Smooth muscle cell (in vitro differentiated cells): ENCODE measurements at regions not wholly inside any gene's neighbourhood (a gene's known extent, or its start where the extent isn't known, plus 50 kb on each side); places are given as distances from the start of the nearest gene placed in this dataset.

Experiments
- DNase-seq: peaks from one replicate; lab custom pipeline; 2025; ENCODE audit not compliant: unreplicated experiment; lab: John Stamatoyannopoulos, UW
- H2AFZ ChIP-seq: fragments of 200-600 bp; sonication (generic); 2 replicates; pipeline ENCODE4 v1.6.0; 2016; ENCODE audit warnings: antibody characterized with exemption, low read depth, mild to moderate bottlenecking
- H3F3A ChIP-seq: fragments of 200-600 bp; sonication (generic); 2 replicates; pipeline ENCODE4 v1.6.0; 2017; ENCODE audit warnings: antibody characterized with exemption, low read depth
- H3K27ac ChIP-seq: fragments of 200-600 bp; sonication (generic); 2 replicates; pipeline ENCODE4 v1.5.1; 2016; ENCODE audit warnings: low read depth, mild to moderate bottlenecking
- H3K27me3 ChIP-seq: fragments of 200-600 bp; sonication (generic); 2 replicates; pipeline ENCODE4 v1.6.1; 2016; ENCODE audit warnings: low read depth, mild to moderate bottlenecking
- H3K36me3 ChIP-seq: fragments of 200-600 bp; sonication (generic); 2 replicates; pipeline ENCODE4 v1.5.1; 2016; ENCODE audit warnings: low read depth
- H3K4me1 ChIP-seq: fragments of 200-600 bp; sonication (generic); 2 replicates; pipeline ENCODE4 v1.5.1; 2016; ENCODE audit warnings: low read depth
- H3K4me2 ChIP-seq: fragments of 200-600 bp; sonication (generic); 2 replicates; pipeline ENCODE4 v1.6.0; 2016; ENCODE audit warnings: mild to moderate bottlenecking
- H3K4me3 ChIP-seq: fragments of 200-600 bp; sonication (generic); 2 replicates; pipeline ENCODE4 v1.5.1; 2016; ENCODE audit warnings: mild to moderate bottlenecking
- H3K79me2 ChIP-seq: fragments of 200-600 bp; sonication (generic); 2 replicates; pipeline ENCODE4 v1.6.0; 2016; ENCODE audit warnings: low read depth, mild to moderate bottlenecking
- H3K9ac ChIP-seq: fragments of 200-600 bp; sonication (generic); 2 replicates; pipeline ENCODE4 v1.6.0; 2016; ENCODE audit warnings: low read depth
- H3K9me3 ChIP-seq: fragments of 200-600 bp; sonication (generic); replicated peaks from 2 replicates; pipeline ENCODE4 v1.5.1; 2016; ENCODE audit warnings: low read depth
- H4K20me1 ChIP-seq: fragments of 200-600 bp; sonication (generic); 2 replicates; pipeline ENCODE4 v1.6.0; 2016; ENCODE audit warnings: low read depth
- CTCF ChIP-seq: fragments of 200-600 bp; sonication (generic); IDR thresholded peaks from 2 replicates; pipeline ENCODE4 v1.5.1; 2017; ENCODE audit warnings: borderline replicate concordance, mild to moderate bottlenecking, antibody characterized with exemption; ENCODE audit not compliant: insufficient read depth, poor library complexity, severe bottlenecking
- WGBS: methylation state at CpG from one replicate; pipeline ENCODE4 v1.1.7; 2016; ENCODE audit warnings: low lambda C conversion rate; 5-methylcytosine and 5-hydroxymethylcytosine counted together

GRCh38 chr10:16316733-16317390 lies 119.9 kb upstream of the PTER start:
- Histone ChIP-seq H3K9ac (no peak overlapping the region), H2AFZ (no peak overlapping the region), H4K20me1 (no peaks in the 10 kb centered on the region), H3K36me3 (no peaks in the 10 kb centered on the region), H3K9me3 (no peaks in the 10 kb centered on the region), H3K27ac (no peak overlapping the region), H3K4me3 (no peak overlapping the region), H3K4me1 (no peaks in the 10 kb centered on the region), H3K79me2 (no peaks in the 10 kb centered on the region), H3K27me3 (no peaks in the 10 kb centered on the region), H3K4me2 (no peak overlapping the region), H3F3A (no peaks in the 10 kb centered on the region)
- 89% methylated on average over 7 of the region's 7 CpGs for WGBS
- no peak for DNase-seq
- no peak for TF ChIP-seq CTCF

- Histone ChIP-seq H3K9me3 (no peaks in the 10 kb centered on the region), H3K4me1 (no peaks in the 10 kb centered on the region), H3K36me3 (no peaks in the 10 kb centered on the region), H3K9ac (no peak overlapping the region), H4K20me1 (no peaks in the 10 kb centered on the region), H3K79me2 (no peaks in the 10 kb centered on the region), H3K27ac (no peak overlapping the region), H3F3A (no peaks in the 10 kb centered on the region), H2AFZ (no peak overlapping the region), H3K27me3 (no peaks in the 10 kb centered on the region), H3K4me3 (no peak overlapping the region), H3K4me2 (no peak overlapping the region)
- no peak for TF ChIP-seq CTCF
- no peak for DNase-seq
- WGBS = 59% methylated on average over 2 of the region's 2 CpGs
Measured at GRCh38 chr10:16341637-16342036, 95.2 kb upstream of the PTER start.

DNA sequence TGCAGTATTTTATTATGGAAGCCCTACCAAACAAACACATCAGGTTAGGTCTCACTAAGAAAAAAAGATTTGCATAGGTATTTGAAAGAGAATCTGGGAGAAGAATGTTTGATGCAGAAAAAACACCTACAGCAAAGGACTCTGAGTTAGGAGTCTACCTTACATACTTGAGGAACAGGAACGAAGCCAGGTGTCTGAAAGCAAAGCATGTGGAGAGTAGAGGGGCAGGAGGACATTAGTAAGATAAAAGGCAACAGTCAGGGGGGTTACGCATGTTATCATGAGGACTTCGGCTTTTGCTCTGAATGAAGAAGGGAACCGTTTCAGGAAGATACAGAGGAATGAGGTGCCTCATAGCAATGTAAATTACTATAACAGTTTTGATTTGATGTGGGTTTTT lies 87.9 kb upstream of the PTER start:
- Histone ChIP-seq H4K20me1 (no peaks in the 10 kb centered on the region), H3F3A (no peaks in the 10 kb centered on the region), H3K79me2 (no peaks in the 10 kb centered on the region), H3K4me3 (no peak overlapping the region), H3K27ac (no peak overlapping the region), H2AFZ (no peak overlapping the region), H3K36me3 (no peaks in the 10 kb centered on the region), H3K9ac (no peak overlapping the region), H3K4me2 (no peak overlapping the region), H3K27me3 (no peaks in the 10 kb centered on the region), H3K9me3 (no peaks in the 10 kb centered on the region), H3K4me1 (no peaks in the 10 kb centered on the region)
- no peak for DNase-seq
- WGBS = 77% methylated on average over 4 of the region's 4 CpGs
- TF ChIP-seq CTCF = no peak

DNA sequence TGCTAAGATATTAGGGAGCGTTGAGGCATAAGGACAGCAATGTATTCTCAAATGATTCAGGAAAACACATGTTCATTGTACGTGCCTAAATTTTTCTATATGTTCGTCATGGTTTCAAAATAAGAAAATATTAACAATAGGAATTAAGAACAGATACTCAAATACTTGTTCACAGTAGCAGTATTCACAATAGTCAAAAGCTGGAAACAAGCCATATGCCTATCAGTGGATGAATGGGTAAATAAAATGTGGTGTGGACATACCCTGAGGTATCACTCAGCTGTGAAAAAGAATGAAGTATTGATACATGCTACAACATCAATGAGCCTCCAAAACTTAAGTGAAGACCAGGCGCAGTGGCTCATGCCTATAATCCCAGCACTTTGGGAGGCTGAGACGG lies 84.7 kb upstream of the PTER start:
- no peak for DNase-seq
- Histone ChIP-seq H3K27ac (no peak overlapping the region), H3K36me3 (no peaks in the 10 kb centered on the region), H3K79me2 (no peaks in the 10 kb centered on the region), H3F3A (no peaks in the 10 kb centered on the region), H3K27me3 (no peaks in the 10 kb centered on the region), H3K9ac (no peak overlapping the region), H2AFZ (no peak overlapping the region), H3K9me3 (no peaks in the 10 kb centered on the region), H3K4me3 (no peak overlapping the region), H3K4me2 (no peak overlapping the region), H4K20me1 (no peaks in the 10 kb centered on the region), H3K4me1 (no peaks in the 10 kb centered on the region)
- no peak for TF ChIP-seq CTCF
- WGBS = 93% methylated on average over 5 of the region's 5 CpGs
